AG04450 (cell line): ENCODE measurements at regions not wholly inside any gene's neighbourhood (a gene's known extent, or its start where the extent isn't known, plus 50 kb on each side); places are given as distances from the start of the nearest gene placed in this dataset.

Experiments used
- CTCF ChIA-PET: fragments of 300-600, 350-600 bp; formaldehyde crosslinking; extraction: SDS; loops from one replicate; lab custom pipeline; 2022; ENCODE audit warnings: antibody characterized with exemption, inconsistent platforms; lab: Charles Lee
- POLR2A ChIA-PET: fragments of 350-600 bp; formaldehyde crosslinking; extraction: SDS; loops from one replicate; lab custom pipeline; 2021; ENCODE audit warnings: antibody characterized with exemption, inconsistent platforms; lab: Yijun Ruan, JAX
- DNase-seq: peaks from one replicate; pipeline ENCODE4 v3.0.0-alpha.2; 2011; ENCODE audit warnings: low read depth, low spot score
- H3K27ac ChIP-seq: one replicate; pipeline ENCODE4 v1.5.1; 2012; ENCODE audit warnings: low read depth, low read length, control low read depth
- H3K27me3 ChIP-seq: one replicate; pipeline ENCODE4 v1.6.0; 2012; ENCODE audit warnings: low read length; ENCODE audit not compliant: control insufficient read depth, insufficient read depth
- H3K4me3 ChIP-seq: 2 replicates; pipeline ENCODE4 v1.5.1; 2011; ENCODE audit warnings: mild to moderate bottlenecking, low read depth, low read length, control low read depth
- H3K9me3 ChIP-seq: 2 replicates; pipeline ENCODE4 v1.5.1; 2012; ENCODE audit warnings: low read length; ENCODE audit not compliant: control insufficient read depth, insufficient read depth
- CTCF ChIP-seq: IDR thresholded peaks from 2 replicates; pipeline ENCODE4 v1.5.1; 2011; ENCODE audit warnings: low read depth, low read length, control low read depth, inconsistent platforms

GRCh38 chr3:159441279-159441678, 547.4 kb upstream of the IL12A start:
- DNase-seq = no peak
- Histone ChIP-seq H3K27ac (no peak overlapping the region), H3K4me3 (no peak overlapping the region), H3K27me3 (peaks cover 21% of the 10 kb centered on the region), H3K9me3 (no peaks in the 10 kb centered on the region)
- no peak for TF ChIP-seq CTCF
- ChIA-PET CTCF (no interaction called here), POLR2A (no interaction called here)

DNA sequence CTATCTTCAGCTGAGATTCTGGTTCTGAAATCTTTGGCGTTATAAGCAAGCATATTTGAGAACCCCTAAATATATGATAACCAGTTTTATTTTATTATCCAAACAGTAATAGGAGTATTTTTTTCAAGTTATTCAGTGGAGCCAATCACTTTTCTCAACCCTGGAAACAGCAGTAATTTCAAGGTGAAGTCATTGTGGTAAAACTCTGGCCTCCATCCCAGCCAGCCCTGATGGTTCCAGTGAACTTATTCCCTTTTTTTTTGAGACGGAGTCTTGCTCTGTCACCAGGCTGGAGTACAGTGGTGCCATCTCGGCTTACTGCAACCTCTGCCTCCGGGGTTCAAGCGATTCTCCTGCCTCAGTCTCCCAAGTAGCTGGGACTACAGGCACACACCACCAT, 545.4 kb upstream of the IL12A start:
- Histone ChIP-seq H3K4me3 (no peak overlapping the region), H3K27ac (no peak overlapping the region), H3K27me3 (peaks cover 16% of the 10 kb centered on the region), H3K9me3 (no peaks in the 10 kb centered on the region)
- POLR2A ChIA-PET = no interaction called here
- no peak for TF ChIP-seq CTCF
- CTCF ChIA-PET = no interaction called here
- no peak for DNase-seq

- DNase-seq = no peak
- H3K27ac ChIP-seq = no peak overlapping the region
- ChIA-PET CTCF (no interaction called here), POLR2A (no interaction called here)
- H3K4me3 ChIP-seq = no peak overlapping the region
- H3K9me3 ChIP-seq = no peaks in the 10 kb centered on the region
- TF ChIP-seq CTCF = no peak
- H3K27me3 ChIP-seq = no peaks in the 10 kb centered on the region
Measured at GRCh38 chr3:159447841-159448240, 540.8 kb upstream of the IL12A start.

- no peaks in the 10 kb centered on the region for H3K27me3 ChIP-seq
- H3K4me3 ChIP-seq = no peak overlapping the region
- CTCF ChIA-PET = no interaction called here
- no peaks in the 10 kb centered on the region for H3K9me3 ChIP-seq
- H3K27ac ChIP-seq = no peak overlapping the region
- no peak for TF ChIP-seq CTCF
- POLR2A ChIA-PET = no interaction called here
- no peak for DNase-seq
Measured at GRCh38 chr3:159448902-159449301, 539.7 kb upstream of the IL12A start.

DNA sequence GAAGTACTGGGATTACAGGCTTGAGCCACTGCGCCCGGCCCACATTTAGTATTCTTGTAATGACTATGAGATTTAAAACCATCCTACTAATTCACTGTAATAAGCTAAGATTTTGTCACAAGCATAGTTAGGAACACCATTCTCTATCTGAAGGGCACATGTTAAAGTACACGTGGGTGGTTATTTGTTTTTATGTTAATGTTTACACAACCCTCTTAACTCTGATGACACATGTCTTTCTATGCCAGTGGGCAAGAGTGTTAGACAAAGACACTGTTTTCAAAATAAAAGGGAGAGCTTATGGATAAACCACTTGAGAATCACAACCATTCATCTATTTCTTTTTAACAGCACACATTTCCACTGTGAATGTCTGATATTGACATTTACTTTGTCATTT, 537.6 kb upstream of the IL12A start:
- no peak for DNase-seq
- no peak for TF ChIP-seq CTCF
- ChIA-PET POLR2A (no interaction called here), CTCF (interaction anchor here (1.0 kb wide), 1 partner anchor 8 kb away, joined by 3 read pairs; no protein-coding TSS in a partner anchor)
- H3K27ac ChIP-seq = no peak overlapping the region
- H3K27me3 ChIP-seq = no peaks in the 10 kb centered on the region
- no peaks in the 10 kb centered on the region for H3K9me3 ChIP-seq
- H3K4me3 ChIP-seq = no peak overlapping the region
